WTC11 (cell line): ENCODE measurements at regions not wholly inside any gene's neighbourhood (a gene's known extent, or its start where the extent isn't known, plus 50 kb on each side); places are given as distances from the start of the nearest gene placed in this dataset.
A peak's percentile ranks its signal among the peaks of the same experiment; 100 is the strongest.

ENCODE experiments used
- ATAC-seq: fragments of 200-7000 bp; cut with Tn5 transposase; 2 replicates; pipeline ENCODE4 v1.10.0; 2021; ENCODE audit warnings: mild to moderate bottlenecking, moderate library complexity
- CTCF ChIA-PET: fragments of 300-600 bp; sonication (Branson Sonifier 250); formaldehyde crosslinking; loops from one replicate; lab custom pipeline; 2021; ENCODE audit warnings: antibody characterized with exemption; lab: Charles Lee
- POLR2A ChIA-PET: fragments of 350-600 bp; sonication (Branson Sonifier 250); formaldehyde crosslinking; loops from one replicate; lab custom pipeline; 2021; ENCODE audit warnings: antibody characterized with exemption; lab: Charles Lee
- DNase-seq: peaks from one replicate; pipeline ENCODE4 v3.0.0; 2021; ENCODE audit warnings: low spot score
- H3K27ac Mint-ChIP-seq: 2 replicates; pipeline ENCODE4 v1.8.0; 2021; ENCODE audit warnings: mixed read lengths
- H3K27me3 Mint-ChIP-seq: 2 replicates; pipeline ENCODE4 v1.8.0; 2021; ENCODE audit warnings: low read depth, mild to moderate bottlenecking, moderate library complexity, mixed read lengths
- H3K36me3 Mint-ChIP-seq: 2 replicates; pipeline ENCODE4 v1.8.0; 2021; ENCODE audit warnings: mixed read lengths
- H3K4me1 Mint-ChIP-seq: 2 replicates; pipeline ENCODE4 v1.8.0; 2022; ENCODE audit warnings: mixed read lengths
- H3K4me3 Mint-ChIP-seq: 2 replicates; pipeline ENCODE4 v1.8.0; 2021; ENCODE audit warnings: mild to moderate bottlenecking, moderate library complexity, mixed read lengths
- H3K9me3 Mint-ChIP-seq: 2 replicates; pipeline ENCODE4 v1.8.0; 2021; ENCODE audit warnings: mixed read lengths
- CREB1 ChIP-seq: sonication (generic); formaldehyde crosslinking; IDR thresholded peaks from 2 replicates; pipeline ENCODE4 v1.8.0; 2023; ENCODE audit warnings: mild to moderate bottlenecking, missing genetic modification reagents
- GABPB1 ChIP-seq: sonication (generic); formaldehyde crosslinking; IDR thresholded peaks from 2 replicates; pipeline ENCODE4 v1.8.1; 2023; ENCODE audit warnings: mild to moderate bottlenecking, missing genetic modification reagents
- GRHL2 ChIP-seq: fragments of 250-450 bp; sonication (Bioruptor Pico); IDR thresholded peaks from 2 replicates; pipeline ENCODE4 v1.8.0; 2022; ENCODE audit warnings: mild to moderate bottlenecking, moderate library complexity; ENCODE audit not compliant: insufficient replicate concordance, severe bottlenecking
- GTF2I ChIP-seq: fragments of 250-450 bp; sonication (Bioruptor Pico); conservative IDR thresholded peaks from 2 replicates; pipeline ENCODE4 v1.4.0; 2021; ENCODE audit warnings: mild to moderate bottlenecking
- KAT7 ChIP-seq: sonication (generic); formaldehyde crosslinking; IDR thresholded peaks from 2 replicates; pipeline ENCODE4 v1.8.1; 2023; ENCODE audit warnings: missing genetic modification reagents, mild to moderate bottlenecking, borderline replicate concordance
- MXD4 ChIP-seq: fragments of 250-450 bp; sonication (Bioruptor Pico); IDR thresholded peaks from 2 replicates; pipeline ENCODE4 v1.8.0; 2021; ENCODE audit warnings: mild to moderate bottlenecking, moderate library complexity, borderline replicate concordance
- NR1H2 ChIP-seq: sonication (generic); formaldehyde crosslinking; IDR thresholded peaks from 2 replicates; pipeline ENCODE4 v1.9.0; 2021; ENCODE audit warnings: mild to moderate bottlenecking, moderate library complexity, missing genetic modification reagents
- ZNF121 ChIP-seq: sonication (generic); formaldehyde crosslinking; IDR thresholded peaks from 2 replicates; pipeline ENCODE4 v1.8.0; 2023; ENCODE audit warnings: missing genetic modification reagents
- ZNF138 ChIP-seq: sonication (generic); formaldehyde crosslinking; conservative IDR thresholded peaks from 2 replicates; pipeline ENCODE4 v1.8.1; 2022; ENCODE audit warnings: mild to moderate bottlenecking, moderate library complexity, missing genetic modification reagents
- ZNF396 ChIP-seq: fragments of 250-450 bp; sonication (Bioruptor Pico); IDR thresholded peaks from 2 replicates; pipeline ENCODE4 v1.8.0; 2021; ENCODE audit warnings: mild to moderate bottlenecking, moderate library complexity, borderline replicate concordance
- ZNF423 ChIP-seq: fragments of 250-450 bp; sonication (Bioruptor Pico); IDR thresholded peaks from 2 replicates; pipeline ENCODE4 v2.1.2; 2022; ENCODE audit warnings: mild to moderate bottlenecking, moderate library complexity
- ZNF425 ChIP-seq: fragments of 250-450 bp; sonication (Bioruptor Pico); conservative IDR thresholded peaks from 2 replicates; pipeline ENCODE4 v1.9.0; 2021; ENCODE audit warnings: mild to moderate bottlenecking
- ZNF532 ChIP-seq: fragments of 250-450 bp; sonication (Bioruptor Pico); IDR thresholded peaks from 2 replicates; pipeline ENCODE4 v1.9.0; 2021; ENCODE audit warnings: mild to moderate bottlenecking, borderline replicate concordance
- TF ChIP-seq, protein P1 (sequence below): sonication (generic); formaldehyde crosslinking; IDR thresholded peaks from 2 replicates; pipeline ENCODE4 v1.8.0; 2022; ENCODE audit warnings: mild to moderate bottlenecking, missing genetic modification reagents
- TF ChIP-seq, protein P2 (sequence below): sonication (generic); formaldehyde crosslinking; conservative IDR thresholded peaks from 2 replicates; pipeline ENCODE4 v1.8.1; 2023; ENCODE audit warnings: mild to moderate bottlenecking, low read depth, missing genetic modification reagents, moderate library complexity

DNA sequence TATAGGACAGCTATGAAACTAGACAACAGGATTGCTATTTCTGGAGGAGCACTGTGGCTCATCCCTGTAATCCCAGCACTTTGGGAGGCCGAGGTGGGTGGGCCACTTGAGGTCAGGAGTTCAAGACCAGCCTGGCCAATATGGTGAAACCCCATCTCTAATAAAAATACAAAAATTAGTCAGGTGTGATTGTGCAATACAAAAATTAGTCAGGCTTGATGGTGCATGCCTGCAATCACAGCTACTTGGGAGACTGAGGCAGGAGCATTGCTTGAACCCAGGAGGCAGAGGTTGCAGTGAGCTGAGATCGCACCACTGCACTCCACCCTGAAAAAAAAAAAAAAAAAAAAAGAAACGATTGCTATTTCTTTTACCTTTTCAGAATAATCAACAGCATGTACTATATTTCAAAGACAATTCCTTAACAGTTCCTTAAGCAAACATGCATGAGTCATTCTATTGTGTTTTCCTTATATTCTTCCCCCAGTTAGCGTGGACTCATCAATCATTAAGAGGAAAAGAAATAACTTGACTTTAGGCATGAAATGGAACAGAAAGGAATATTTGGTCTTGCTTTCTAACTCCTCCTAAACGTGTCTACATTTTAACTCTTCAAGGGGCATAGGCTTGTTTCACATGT, 162.6 kb downstream of the TAF11L14 start (continued):
- no peak for TF ChIP-seq ZNF532 (CRISPR knock-in tag)
- TF ChIP-seq, all 79 proteins: peak for 0

GRCh38 chr5:17799521-17799920, 165.3 kb downstream of the TAF11L14 start:
- Mint-ChIP-seq H3K36me3 (no peaks in the 10 kb centered on the region), H3K27ac (no peak overlapping the region), H3K27me3 (no peaks in the 10 kb centered on the region), H3K9me3 (no peaks in the 10 kb centered on the region), H3K4me3 (no peak overlapping the region), H3K4me1 (peaks cover 15% of the 10 kb centered on the region)
- ATAC-seq (no peak), DNase-seq (no peak)
- TF ChIP-seq ZNF396 (CRISPR knock-in tag) (no peak), GABPB1 (CRISPR knock-in tag) (no peak), ZNF138 (no peak), MXD4 (no peak), ZNF121 (CRISPR knock-in tag) (no peak)
- TF ChIP-seq, protein P1, sequence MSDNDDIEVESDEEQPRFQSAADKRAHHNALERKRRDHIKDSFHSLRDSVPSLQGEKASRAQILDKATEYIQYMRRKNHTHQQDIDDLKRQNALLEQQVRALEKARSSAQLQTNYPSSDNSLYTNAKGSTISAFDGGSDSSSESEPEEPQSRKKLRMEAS (CRISPR knock-in tag), result no peak
- CTCF ChIA-PET, result no interaction called here
- POLR2A ChIA-PET, result no interaction called here

- ATAC-seq, result no peak
- Mint-ChIP-seq H3K36me3 (no peaks in the 10 kb centered on the region), H3K4me3 (no peak overlapping the region), H3K4me1 (peaks cover 15% of the 10 kb centered on the region), H3K27me3 (no peaks in the 10 kb centered on the region), H3K27ac (no peak overlapping the region), H3K9me3 (no peaks in the 10 kb centered on the region)
- ChIA-PET POLR2A (no interaction called here), CTCF (interaction anchor here (0.7 to 1.0 kb wide), 2 partner anchors 8 to 585 kb away, joined by 3 to 4 read pairs; no protein-coding TSS in a partner anchor)
- no peak for DNase-seq
- TF ChIP-seq KAT7 (CRISPR knock-in tag) (no peak), ZNF425 (CRISPR knock-in tag) (no peak), GRHL2 (CRISPR knock-in tag) (no peak), ZNF423 (CRISPR knock-in tag) (no peak), CREB1 (CRISPR knock-in tag) (no peak), GTF2I (no peak), NR1H2 (CRISPR knock-in tag) (no peak)
Observed at GRCh38 chr5:17801595-17801994, 167.3 kb downstream of the TAF11L14 start.

GRCh38 chr5:17802256-17802655, 168.0 kb downstream of the TAF11L14 start:
- DNase-seq (peak; percentile 29), ATAC-seq (0 out of 2 replicates have a peak, but pooled peaks have one; percentile 59)
- ChIA-PET POLR2A (no interaction called here), CTCF (interaction anchor here (1.0 kb wide), 1 partner anchor 586 kb away, joined by 4 read pairs; no protein-coding TSS in a partner anchor)
- Mint-ChIP-seq H3K36me3 (no peaks in the 10 kb centered on the region), H3K4me1 (peaks cover 15% of the 10 kb centered on the region), H3K4me3 (no peak overlapping the region), H3K27ac (no peak overlapping the region), H3K9me3 (no peaks in the 10 kb centered on the region), H3K27me3 (no peaks in the 10 kb centered on the region)
- TF ChIP-seq ZNF423 (CRISPR knock-in tag), result peak; percentile 76
- TF ChIP-seq, protein P2, sequence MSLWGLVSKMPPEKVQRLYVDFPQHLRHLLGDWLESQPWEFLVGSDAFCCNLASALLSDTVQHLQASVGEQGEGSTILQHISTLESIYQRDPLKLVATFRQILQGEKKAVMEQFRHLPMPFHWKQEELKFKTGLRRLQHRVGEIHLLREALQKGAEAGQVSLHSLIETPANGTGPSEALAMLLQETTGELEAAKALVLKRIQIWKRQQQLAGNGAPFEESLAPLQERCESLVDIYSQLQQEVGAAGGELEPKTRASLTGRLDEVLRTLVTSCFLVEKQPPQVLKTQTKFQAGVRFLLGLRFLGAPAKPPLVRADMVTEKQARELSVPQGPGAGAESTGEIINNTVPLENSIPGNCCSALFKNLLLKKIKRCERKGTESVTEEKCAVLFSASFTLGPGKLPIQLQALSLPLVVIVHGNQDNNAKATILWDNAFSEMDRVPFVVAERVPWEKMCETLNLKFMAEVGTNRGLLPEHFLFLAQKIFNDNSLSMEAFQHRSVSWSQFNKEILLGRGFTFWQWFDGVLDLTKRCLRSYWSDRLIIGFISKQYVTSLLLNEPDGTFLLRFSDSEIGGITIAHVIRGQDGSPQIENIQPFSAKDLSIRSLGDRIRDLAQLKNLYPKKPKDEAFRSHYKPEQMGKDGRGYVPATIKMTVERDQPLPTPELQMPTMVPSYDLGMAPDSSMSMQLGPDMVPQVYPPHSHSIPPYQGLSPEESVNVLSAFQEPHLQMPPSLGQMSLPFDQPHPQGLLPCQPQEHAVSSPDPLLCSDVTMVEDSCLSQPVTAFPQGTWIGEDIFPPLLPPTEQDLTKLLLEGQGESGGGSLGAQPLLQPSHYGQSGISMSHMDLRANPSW, result no peak
